ENCODE measurements at regions not wholly inside any gene's neighbourhood (a gene's known extent, or its start where the extent isn't known, plus 50 kb on each side); places are given as distances from the start of the nearest gene placed in this dataset.

DNA sequence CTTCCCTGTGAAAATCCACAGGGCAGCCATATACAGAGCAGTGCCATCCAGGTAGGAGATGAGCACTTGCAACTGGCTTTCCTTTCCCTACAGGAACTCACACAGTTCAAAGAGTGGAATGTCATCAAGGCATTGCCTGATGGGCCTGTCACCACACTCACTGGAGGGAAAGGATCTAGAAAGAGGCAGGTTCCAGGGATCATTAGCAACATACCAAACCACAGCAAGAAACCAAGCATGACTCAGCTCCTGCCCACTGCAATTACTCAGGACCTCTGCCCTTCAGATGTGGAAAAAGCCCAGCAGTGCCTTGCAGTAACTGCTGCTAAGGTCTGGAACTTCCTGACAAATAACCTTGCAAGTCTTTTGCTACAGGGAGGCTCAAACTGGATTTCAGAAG lies 101.2 kb downstream of the ZNF674 start (continued):
- TF ChIP-seq ZNF507 (tag; conservative IDR thresholded peaks at IDR 0.05) (no peak), SMARCA4 (IDR thresholded peaks at IDR 0.05) (no peak), CBX1 (IDR thresholded peaks at IDR 0.05; ENCODE audit: low read depth) (no peak), NUFIP1 (IDR thresholded peaks at IDR 0.05; ENCODE audit: partially characterized antibody) (no peak), ZNF316 (IDR thresholded peaks at IDR 0.05) (0 out of 2 replicates have a peak, but pooled peaks have one; percentile 12), ZNF830 (CRISPR knock-in tag; IDR thresholded peaks at IDR 0.05) (no peak), ZNF561 (CRISPR knock-in tag; conservative IDR thresholded peaks at IDR 0.05) (no peak), PRPF4 (IDR thresholded peaks at IDR 0.05; ENCODE audit: insufficient read depth, low read depth, low read length, poor library complexity, severe bottlenecking) (no peak), SRSF3 (IDR thresholded peaks at IDR 0.05; ENCODE audit: insufficient read depth, low read length) (no peak), ZNF431 (CRISPR knock-in tag; IDR thresholded peaks at IDR 0.05) (no peak), C11orf30 (IDR thresholded peaks at IDR 0.05; ENCODE audit: low read depth) (peak; percentile 16; the same call in 1 of the 2 replicates), KHSRP (IDR thresholded peaks at IDR 0.05) (no peak), BRD4 (IDR thresholded peaks at IDR 0.05) (no peak), SMAD4 (CRISPR knock-in tag; conservative IDR thresholded peaks at IDR 0.05) (no peak), NCOA2 (IDR thresholded peaks at IDR 0.05; ENCODE audit: partially characterized antibody in 2 of 2) (peak in 1 of 2 experiments; percentile 18), ILK (tag; IDR thresholded peaks at IDR 0.05; ENCODE audit: borderline replicate concordance, low read depth) (no peak), SRF (CRISPR knock-in tag; IDR thresholded peaks at IDR 0.05) (no peak), CREB1 (IDR thresholded peaks at IDR 0.05) (no peak), CREB1 (CRISPR knock-in tag; IDR thresholded peaks at IDR 0.05) (no peak), RAD21 (CRISPR knock-in tag; conservative IDR thresholded peaks at IDR 0.05 in 1 of 2, IDR thresholded peaks at IDR 0.05 in 1 of 2) (no peak)
- TF ChIP-seq, protein P1, sequence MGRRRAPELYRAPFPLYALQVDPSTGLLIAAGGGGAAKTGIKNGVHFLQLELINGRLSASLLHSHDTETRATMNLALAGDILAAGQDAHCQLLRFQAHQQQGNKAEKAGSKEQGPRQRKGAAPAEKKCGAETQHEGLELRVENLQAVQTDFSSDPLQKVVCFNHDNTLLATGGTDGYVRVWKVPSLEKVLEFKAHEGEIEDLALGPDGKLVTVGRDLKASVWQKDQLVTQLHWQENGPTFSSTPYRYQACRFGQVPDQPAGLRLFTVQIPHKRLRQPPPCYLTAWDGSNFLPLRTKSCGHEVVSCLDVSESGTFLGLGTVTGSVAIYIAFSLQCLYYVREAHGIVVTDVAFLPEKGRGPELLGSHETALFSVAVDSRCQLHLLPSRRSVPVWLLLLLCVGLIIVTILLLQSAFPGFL (CRISPR knock-in tag; IDR thresholded peaks at IDR 0.05): no peak
- TF ChIP-seq, protein P2, sequence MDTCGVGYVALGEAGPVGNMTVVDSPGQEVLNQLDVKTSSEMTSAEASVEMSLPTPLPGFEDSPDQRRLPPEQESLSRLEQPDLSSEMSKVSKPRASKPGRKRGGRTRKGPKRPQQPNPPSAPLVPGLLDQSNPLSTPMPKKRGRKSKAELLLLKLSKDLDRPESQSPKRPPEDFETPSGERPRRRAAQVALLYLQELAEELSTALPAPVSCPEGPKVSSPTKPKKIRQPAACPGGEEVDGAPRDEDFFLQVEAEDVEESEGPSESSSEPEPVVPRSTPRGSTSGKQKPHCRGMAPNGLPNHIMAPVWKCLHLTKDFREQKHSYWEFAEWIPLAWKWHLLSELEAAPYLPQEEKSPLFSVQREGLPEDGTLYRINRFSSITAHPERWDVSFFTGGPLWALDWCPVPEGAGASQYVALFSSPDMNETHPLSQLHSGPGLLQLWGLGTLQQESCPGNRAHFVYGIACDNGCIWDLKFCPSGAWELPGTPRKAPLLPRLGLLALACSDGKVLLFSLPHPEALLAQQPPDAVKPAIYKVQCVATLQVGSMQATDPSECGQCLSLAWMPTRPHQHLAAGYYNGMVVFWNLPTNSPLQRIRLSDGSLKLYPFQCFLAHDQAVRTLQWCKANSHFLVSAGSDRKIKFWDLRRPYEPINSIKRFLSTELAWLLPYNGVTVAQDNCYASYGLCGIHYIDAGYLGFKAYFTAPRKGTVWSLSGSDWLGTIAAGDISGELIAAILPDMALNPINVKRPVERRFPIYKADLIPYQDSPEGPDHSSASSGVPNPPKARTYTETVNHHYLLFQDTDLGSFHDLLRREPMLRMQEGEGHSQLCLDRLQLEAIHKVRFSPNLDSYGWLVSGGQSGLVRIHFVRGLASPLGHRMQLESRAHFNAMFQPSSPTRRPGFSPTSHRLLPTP (IDR thresholded peaks at IDR 0.05; ENCODE audit: borderline replicate concordance, extremely low read depth, insufficient read length): no peak
- TF ChIP-seq, protein P3, sequence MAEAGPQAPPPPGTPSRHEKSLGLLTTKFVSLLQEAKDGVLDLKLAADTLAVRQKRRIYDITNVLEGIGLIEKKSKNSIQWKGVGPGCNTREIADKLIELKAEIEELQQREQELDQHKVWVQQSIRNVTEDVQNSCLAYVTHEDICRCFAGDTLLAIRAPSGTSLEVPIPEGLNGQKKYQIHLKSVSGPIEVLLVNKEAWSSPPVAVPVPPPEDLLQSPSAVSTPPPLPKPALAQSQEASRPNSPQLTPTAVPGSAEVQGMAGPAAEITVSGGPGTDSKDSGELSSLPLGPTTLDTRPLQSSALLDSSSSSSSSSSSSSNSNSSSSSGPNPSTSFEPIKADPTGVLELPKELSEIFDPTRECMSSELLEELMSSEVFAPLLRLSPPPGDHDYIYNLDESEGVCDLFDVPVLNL (CRISPR knock-in tag; IDR thresholded peaks at IDR 0.05; ENCODE audit: low read depth): no peak
- TF ChIP-seq, protein P4, sequence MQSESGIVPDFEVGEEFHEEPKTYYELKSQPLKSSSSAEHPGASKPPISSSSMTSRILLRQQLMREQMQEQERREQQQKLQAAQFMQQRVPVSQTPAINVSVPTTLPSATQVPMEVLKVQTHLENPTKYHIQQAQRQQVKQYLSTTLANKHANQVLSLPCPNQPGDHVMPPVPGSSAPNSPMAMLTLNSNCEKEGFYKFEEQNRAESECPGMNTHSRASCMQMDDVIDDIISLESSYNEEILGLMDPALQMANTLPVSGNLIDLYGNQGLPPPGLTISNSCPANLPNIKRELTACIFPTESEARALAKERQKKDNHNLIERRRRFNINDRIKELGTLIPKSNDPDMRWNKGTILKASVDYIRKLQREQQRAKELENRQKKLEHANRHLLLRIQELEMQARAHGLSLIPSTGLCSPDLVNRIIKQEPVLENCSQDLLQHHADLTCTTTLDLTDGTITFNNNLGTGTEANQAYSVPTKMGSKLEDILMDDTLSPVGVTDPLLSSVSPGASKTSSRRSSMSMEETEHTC (IDR thresholded peaks at IDR 0.05): no peak
- TF ChIP-seq, protein P5, sequence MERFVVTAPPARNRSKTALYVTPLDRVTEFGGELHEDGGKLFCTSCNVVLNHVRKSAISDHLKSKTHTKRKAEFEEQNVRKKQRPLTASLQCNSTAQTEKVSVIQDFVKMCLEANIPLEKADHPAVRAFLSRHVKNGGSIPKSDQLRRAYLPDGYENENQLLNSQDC (CRISPR knock-in tag; IDR thresholded peaks at IDR 0.05): no peak
